ENCODE measurements at regions not wholly inside any gene's neighbourhood (a gene's known extent, or its start where the extent isn't known, plus 50 kb on each side); places are given as distances from the start of the nearest gene placed in this dataset.

DNA sequence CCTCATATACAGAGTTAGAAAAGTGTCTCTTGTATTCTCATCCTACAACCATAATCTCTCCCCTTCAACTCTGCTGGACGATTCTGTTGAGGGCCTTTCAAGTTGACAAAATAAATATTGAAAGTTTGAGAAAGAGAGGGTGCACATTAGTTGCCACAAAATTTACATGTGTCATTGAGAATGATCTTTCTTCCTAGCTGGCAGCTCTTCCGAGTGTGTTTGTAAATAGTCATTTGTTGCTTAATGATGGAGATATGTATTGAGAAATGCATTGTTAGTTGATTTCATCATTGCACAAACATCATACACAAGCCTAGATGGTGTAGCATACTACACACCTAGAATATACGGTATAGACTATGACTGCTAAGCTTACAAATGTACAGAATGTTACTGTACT, 632.8 kb upstream of the AMOT start:
- TF ChIP-seq POLR2AphosphoS5 (IDR thresholded peaks at IDR 0.05) (no peak), EP300 (IDR thresholded peaks at IDR 0.05) (no peak)
